ENCODE measurements at regions not wholly inside any gene's neighbourhood (a gene's known extent, or its start where the extent isn't known, plus 50 kb on each side); places are given as distances from the start of the nearest gene placed in this dataset.
A peak's percentile ranks its signal among the peaks of the same experiment; 100 is the strongest.
"Not testable (repeated sequence)": the region's sequence is repeated elsewhere in the genome, so short reads cannot be mapped to it uniquely, and the experiment has no call there.

DNA sequence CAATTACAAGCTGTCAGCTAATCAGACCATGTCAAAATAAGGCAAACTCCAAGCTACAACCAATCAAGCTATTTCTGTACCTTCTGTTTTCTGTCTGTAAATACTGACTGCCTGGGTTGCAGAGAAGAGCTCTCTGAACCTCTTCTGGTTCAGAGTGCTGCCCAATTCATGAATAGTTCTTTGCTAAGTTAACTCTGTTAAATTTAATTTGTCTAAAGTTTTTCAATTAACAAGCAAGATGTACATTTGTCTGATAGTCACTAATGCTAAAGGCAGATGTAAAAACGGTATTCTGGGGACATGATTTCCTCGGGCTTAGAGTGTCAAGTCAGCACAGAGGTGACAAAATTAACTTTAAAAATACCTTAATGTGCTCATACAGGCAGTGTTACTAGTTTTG is 408.3 kb upstream of the CLINT1 start:
- no peak for DNase-seq (ENCODE audit: low spot score)
- in situ Hi-C loops (cut with HindIII; ENCODE audit: low sequenced_read_pairs): no loop called here

DNA sequence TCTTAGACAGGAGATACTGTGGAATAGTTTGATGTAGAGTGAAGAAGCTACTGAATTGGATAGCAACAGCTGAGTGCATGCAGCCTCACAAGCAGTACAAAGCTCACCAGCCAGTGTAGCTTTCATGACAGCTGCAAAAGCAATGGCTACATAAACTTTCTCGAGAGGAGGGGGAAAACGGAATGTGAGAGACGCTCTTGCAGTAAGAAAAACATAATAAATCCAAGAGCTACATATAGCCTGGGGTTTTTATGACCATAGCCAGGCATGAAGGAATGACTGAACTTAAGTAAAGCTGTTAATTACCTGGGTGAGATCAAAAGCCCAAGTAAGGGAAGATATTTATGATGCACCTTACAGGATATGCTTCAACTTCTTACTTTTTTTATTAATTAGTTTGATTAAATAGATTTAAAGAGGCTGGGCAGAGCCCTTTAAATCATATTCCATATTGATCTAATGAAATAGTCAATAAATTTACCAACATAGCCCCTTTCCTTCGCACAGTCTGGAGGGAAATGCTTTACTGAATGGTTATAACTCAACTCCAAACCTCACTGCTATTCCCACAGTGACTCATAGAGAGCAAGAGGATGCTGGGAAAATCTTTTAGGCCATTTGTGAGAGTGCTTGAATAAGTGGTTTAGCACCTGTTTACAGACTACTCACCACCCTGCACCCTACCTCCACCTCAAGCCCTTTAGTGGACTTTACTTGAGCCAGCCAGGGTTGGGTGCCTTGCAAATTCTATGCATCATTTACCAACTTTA is 407.2 kb upstream of the CLINT1 start:
- in situ Hi-C loops (cut with HindIII; ENCODE audit: low sequenced_read_pairs): no loop called here
- DNase-seq (ENCODE audit: low spot score): no peak

GRCh38 chr5:158265346-158265745 is 406.4 kb upstream of the CLINT1 start:
- in situ Hi-C loops (cut with HindIII; ENCODE audit: low sequenced_read_pairs): no loop called here
- DNase-seq (ENCODE audit: low spot score): no peak

GRCh38 chr5:158264264-158264663 is 405.3 kb upstream of the CLINT1 start:
- in situ Hi-C loops (cut with HindIII; ENCODE audit: low sequenced_read_pairs): no loop called here
- no peak for DNase-seq (ENCODE audit: low spot score)

DNA sequence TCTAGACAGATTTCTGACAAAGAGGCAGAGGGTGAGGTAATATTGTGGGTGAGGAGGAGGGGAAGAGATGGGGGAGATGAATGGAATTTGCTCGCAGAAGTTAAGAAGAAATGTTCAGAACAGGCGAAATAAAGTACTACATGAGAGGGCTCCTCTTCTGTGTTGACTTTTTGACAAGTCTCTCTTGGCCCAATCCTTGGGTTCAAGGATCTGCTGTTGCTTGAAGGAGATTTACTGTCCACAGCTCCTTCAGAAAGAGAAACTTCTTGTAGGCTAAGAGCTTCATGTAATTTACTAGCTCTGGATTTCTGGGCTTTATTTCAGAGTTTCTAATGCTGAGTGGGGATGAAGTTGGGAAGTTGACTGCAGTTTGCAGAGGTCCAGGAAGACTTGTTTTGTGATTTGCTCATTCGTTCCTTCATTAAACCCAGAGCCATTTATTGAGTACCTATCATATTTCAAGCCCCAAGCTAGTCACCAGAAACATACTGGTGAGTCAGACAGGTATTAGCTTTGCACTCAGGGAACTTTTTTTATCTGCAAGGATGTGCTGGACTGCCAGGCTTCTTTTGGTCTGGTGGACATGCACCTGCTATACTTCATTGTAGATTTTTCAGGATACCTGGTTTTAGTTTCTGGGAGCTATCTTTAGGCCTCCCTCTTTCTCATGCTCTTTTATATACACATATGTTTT is 402.9 kb upstream of the CLINT1 start:
- no peak for DNase-seq (ENCODE audit: low spot score)
- in situ Hi-C loops (cut with HindIII; ENCODE audit: low sequenced_read_pairs): no loop called here

GRCh38 chr5:158256096-158256495 is 397.2 kb upstream of the CLINT1 start:
- no peak for DNase-seq (ENCODE audit: low spot score)
- in situ Hi-C loops (cut with HindIII; ENCODE audit: low sequenced_read_pairs): no loop called here

- no peak for DNase-seq (ENCODE audit: low spot score)
- in situ Hi-C loops (cut with HindIII; ENCODE audit: low sequenced_read_pairs): no loop called here
Observed at GRCh38 chr5:158255609-158256008, 396.7 kb upstream of the CLINT1 start.

DNA sequence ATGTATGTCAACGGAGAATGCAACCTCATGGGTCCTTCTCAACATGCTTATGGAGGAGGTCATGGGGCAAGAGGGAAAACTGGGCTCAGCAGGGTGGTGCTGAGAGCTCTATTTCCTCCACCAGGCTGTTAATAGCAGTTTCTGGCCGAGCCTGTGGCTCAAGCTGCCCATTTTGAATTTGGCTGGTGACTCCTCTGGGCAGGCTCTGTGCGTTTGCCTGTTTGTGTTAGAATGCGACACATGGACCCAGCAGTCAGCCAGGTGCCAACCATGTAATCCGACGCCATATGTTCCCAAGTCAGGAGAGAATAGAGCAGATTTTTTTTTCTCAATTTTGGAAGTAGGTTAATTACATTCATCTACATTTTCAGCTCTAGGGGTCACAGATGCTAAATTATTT is 387.7 kb upstream of the CLINT1 start:
- DNase-seq (ENCODE audit: low spot score): peak; percentile 98
- in situ Hi-C loops (cut with HindIII; ENCODE audit: low sequenced_read_pairs): no loop called here

DNA sequence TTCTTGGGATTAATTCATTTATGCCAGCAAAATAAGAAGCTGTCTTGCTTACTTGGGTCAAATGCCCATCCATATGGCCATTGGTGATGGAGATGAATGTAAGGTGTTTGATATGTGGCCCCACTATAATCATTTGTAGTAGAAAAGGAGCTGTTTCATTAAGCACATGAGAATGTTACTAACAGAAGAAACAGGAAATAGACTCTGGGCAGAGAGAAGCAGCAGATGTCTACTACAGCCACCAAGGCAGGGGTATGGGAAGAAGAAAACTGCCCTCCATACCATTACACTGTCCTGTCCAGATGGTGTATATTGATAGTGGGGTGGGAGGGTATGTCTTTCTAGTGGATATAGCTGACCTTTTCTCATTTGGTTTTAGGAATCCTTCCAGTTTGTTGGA is 386.6 kb upstream of the CLINT1 start:
- in situ Hi-C loops (cut with HindIII; ENCODE audit: low sequenced_read_pairs): no loop called here
- no peak for DNase-seq (ENCODE audit: low spot score)

DNA sequence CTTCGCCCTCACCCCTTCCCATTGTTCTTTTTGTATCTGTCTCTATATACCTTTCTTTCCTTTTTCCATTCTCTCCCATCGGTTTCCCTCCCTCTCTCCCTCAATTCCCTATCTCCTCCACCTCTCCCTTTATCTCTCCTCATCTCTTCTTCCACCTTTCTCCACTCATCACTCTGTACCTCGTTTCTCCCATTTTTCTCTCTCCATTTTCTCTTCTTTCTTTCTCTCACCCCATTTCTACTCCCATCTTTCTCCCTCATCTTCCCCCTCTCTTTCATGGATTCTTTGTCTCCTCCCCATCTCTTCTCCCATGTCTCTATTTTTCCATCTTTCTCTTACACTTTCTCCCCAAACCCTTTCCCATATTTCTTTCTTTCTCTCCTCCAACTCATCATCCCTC is 385.9 kb upstream of the CLINT1 start:
- in situ Hi-C loops (cut with HindIII; ENCODE audit: low sequenced_read_pairs): no loop called here

DNA sequence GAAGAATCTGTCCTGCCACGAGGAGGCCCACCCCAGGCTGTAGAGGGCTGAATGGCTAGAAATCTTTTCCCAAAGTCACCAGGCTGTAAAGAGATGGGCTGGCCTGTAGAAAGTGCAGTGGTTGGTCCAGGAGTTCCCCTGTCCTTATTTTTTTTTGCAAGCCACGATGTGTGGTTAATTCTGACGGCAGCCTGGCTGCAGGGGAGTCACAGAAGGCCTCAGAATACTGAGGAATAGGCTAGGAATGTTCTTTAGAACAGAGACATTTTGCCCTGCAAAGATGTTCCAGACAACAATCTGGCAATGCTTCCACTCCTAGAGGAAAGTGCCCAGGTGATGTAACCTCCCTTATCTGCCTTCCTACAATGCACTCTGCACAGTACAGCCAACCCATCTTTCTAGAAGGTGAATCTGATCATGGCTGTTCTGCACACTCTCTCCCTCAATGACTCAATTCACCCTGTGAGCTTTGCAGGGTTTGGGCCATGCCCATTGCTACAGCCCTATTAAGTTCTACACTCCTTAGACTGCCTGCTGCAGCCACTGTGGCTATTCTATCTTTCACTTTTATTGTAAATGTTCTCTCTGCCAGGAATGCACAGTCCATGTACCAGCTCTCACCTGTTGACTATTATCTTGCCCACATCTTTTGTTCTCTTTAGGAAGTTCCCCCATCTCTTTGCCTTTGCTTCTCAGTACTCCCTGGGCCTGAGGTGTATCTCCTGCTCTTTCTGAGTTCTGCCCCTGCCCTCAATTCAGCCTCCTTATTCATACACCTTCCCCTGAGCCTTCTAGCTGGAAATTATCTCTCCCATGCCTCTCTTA is 377.8 kb upstream of the CLINT1 start:
- no peak for DNase-seq (ENCODE audit: low spot score)
- in situ Hi-C loops (cut with HindIII; ENCODE audit: low sequenced_read_pairs): no loop called here

More for the DNA sequence above, 385.9 kb upstream of the CLINT1 start:
- DNase-seq (ENCODE audit: low spot score): no peak

DNA sequence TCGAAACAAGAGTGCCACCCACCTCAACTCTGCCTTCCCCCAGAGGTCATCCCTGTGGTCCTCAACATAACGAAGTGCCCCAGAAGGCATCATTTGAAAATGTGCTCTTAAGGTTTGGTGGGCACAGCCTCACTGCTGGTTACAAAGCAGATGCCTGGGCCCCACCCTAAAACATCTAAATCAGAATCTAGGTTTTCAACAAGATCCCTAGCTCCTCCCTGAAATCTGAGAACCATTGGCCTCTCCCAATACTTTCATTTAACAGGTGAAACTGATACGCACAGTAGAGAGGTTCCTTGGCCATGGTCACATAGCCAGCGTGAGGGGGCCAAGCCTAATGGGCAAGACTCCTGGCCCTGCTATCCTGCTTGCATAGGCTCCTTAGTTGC is 376.2 kb upstream of the CLINT1 start:
- DNase-seq (ENCODE audit: low spot score): no peak
- in situ Hi-C loops (cut with HindIII; ENCODE audit: low sequenced_read_pairs): no loop called here

DNA sequence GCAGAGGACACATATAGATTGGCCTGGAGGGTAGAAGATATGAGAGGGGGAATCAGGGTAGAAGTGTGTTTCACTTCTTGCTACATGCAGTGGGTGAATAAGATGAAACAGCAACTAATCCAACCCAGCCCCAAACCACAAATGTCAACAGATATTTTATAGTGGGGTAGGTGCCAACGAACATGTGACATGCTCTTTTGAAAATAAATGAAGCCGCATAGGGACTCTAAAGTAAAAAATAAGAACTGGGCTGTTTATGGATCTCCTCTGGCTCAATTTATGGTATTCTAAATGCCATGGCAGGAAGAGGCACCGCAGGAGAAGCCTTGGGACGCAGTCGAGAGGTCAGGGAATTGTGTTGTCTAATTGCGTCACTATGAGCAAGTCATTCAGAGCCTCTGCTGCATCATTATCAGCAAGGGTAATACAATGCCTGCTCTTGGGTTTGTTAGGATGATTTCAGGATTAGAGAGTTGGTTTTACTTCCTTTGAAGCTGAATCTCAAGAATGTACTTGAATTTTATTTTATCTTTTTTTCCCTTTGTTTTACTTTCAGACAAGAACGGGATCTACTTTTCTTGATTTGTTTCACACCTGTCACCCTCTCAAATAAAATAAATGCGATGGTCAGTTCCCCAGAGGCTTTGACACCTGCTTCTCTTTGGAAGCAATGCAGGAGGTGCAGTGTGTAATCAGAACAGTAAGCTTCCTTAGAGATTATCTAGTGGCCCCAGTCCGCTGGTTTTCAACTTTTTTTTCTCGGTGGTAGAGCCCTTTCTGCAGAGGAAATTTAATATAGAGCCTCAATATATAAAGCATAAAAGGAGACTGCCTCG is 375.6 kb upstream of the CLINT1 start:
- no peak for DNase-seq (ENCODE audit: low spot score)

DNA sequence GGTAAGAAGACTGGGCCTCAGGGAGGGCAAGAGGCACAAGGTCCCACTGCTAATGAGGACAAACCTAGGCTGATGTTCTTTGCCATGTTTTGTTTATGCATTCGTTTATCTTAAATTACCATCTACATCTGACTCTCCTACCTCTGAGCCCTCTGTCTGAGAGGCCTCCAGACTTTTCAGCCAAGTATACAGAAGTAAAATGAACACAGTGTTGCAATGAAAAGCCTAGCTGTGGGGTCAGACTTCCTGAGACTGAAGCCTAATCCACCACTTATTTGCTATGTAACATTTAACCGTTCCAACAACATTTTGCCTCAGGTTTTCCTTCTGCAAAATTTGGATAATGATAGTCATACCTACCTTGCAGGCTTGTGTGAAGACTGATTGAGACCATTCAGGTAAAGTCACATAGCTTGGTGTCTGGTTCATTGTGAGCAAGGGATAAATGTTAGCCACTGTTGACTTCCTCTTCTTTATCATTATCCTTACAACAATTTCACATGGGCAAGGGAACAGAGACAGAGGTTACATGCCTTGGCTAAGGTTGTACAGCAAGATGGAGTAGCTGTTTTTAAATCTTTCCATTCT is 374.9 kb upstream of the CLINT1 start:
- in situ Hi-C loops (cut with HindIII; ENCODE audit: low sequenced_read_pairs): no loop called here
- no peak for DNase-seq (ENCODE audit: low spot score)

More for the DNA sequence above, 375.6 kb upstream of the CLINT1 start:
- in situ Hi-C loops (cut with HindIII; ENCODE audit: low sequenced_read_pairs): no loop called here

DNA sequence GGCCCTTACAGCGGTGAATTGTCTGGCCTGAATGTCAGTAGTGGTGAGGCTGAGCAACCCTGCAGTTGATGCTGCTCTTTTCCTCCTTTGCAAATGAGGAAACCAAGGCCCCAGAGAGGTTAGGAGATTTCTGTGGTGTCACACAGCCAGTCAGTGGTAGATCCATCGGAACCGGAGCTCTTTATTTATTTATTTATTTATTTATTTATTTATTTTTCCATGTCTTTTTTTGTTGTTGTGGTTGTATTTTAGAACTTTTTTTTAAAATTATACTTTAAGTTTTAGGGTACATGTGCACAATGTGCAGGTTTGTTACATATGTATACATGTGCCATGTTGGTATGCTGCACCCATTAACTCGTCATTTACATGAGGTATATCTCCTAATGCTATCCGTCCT is 368.4 kb upstream of the CLINT1 start:
- in situ Hi-C loops (cut with HindIII; ENCODE audit: low sequenced_read_pairs); DNase-seq (ENCODE audit: low spot score): not testable (repeated sequence)

- DNase-seq (ENCODE audit: low spot score): no peak
Observed at GRCh38 chr5:158226496-158226895, 367.6 kb upstream of the CLINT1 start.

DNA sequence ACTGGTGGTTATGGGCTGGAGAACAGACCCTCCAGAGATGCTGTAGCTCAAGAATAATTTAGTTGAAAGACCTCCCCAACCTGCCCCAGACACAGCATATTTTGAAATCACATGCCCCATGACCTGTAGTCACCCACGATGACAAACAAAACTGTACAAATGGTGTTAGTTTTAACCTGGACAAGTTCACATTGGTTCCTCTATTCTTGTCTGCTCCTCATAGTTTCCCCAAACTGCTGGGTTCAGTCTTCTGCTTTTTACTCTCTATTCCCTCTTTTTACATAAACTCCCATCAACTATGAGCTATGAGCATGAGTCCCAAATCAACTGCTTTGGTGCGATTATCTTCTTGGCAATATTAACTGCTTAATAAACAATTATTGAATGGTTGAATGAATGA is 365.3 kb upstream of the CLINT1 start:
- no peak for DNase-seq (ENCODE audit: low spot score)
- in situ Hi-C loops (cut with HindIII; ENCODE audit: low sequenced_read_pairs): no loop called here

More at GRCh38 chr5:158226496-158226895, 367.6 kb upstream of the CLINT1 start:
- in situ Hi-C loops (cut with HindIII; ENCODE audit: low sequenced_read_pairs): no loop called here

DNA sequence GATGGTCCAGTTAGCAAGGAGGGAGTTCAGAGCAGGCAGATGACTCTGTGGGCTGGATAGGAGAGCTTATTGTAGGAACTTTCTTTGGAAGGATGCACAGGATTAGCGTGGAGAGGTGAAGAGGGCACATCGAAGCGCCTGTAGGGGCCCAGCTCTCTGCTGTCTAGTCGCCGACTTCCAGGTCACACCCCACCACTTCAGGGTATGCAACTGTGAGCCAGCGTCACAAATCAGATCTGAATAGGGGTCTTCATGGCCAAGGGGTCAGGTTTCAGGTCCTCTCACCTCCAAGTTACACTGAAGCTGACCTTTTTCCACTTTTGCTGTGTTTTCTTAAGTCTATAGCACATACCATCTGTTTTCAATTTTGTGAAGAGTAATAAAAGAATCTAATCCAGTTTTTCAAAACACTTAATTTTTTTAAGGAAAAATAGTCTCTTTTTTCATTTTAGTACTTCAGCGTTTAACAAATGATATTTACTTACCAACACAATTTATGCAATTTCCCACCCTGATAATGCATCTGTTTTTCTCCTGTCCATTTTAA is 364.2 kb upstream of the CLINT1 start:
- DNase-seq (ENCODE audit: low spot score): no peak
- in situ Hi-C loops (cut with HindIII; ENCODE audit: low sequenced_read_pairs): no loop called here

GRCh38 chr5:158212917-158213316 is 354.0 kb upstream of the CLINT1 start:
- in situ Hi-C loops (cut with HindIII; ENCODE audit: low sequenced_read_pairs): no loop called here
- no peak for DNase-seq (ENCODE audit: low spot score)

Measured in G401 (cell line).